ENCODE measurements at regions not wholly inside any gene's neighbourhood (a gene's known extent, or its start where the extent isn't known, plus 50 kb on each side); places are given as distances from the start of the nearest gene placed in this dataset.

DNA sequence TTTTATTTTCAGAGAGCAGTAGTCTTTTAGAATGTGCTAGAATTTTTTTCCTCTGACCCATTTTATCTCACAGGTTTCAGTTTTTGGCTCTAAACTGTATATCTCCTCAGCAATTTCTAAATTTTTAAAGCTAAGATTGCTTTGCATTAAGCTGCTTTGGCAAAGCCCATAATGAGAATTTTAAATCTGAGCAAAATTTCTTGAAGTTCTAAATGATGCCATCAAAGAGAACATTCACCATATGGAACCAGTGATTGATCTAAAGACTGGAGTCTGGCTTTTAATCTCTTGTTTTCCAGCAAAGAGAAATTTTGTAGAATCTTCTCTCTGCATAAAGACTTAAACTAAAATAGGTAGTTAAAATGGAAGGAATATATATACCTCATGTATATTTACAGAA, 313.6 kb downstream of the TBC1D32 start:
- H3K4me1 ChIP-seq: no peaks in the 10 kb centered on the region
- H3K27ac ChIP-seq: no peak overlapping the region
- no peak for TF ChIP-seq POLR2AphosphoS5 (IDR thresholded peaks at IDR 0.05)
- no peak for TF ChIP-seq POLR2A (IDR thresholded peaks at IDR 0.05)
- TF ChIP-seq CTCF (IDR thresholded peaks at IDR 0.05 in 8 of 11, conservative IDR thresholded peaks at IDR 0.05 in 3 of 11): no peak
- no peak overlapping the region for H3K4me3 ChIP-seq
- H3K9me3 ChIP-seq: no peaks in the 10 kb centered on the region
- intact Hi-C loops (cut with DNase I; ENCODE audit: low total_unique reads): no loop called here
- no peaks in the 10 kb centered on the region for H3K36me3 ChIP-seq
- H3K27me3 ChIP-seq (replicated peaks in 1 of 7): no peaks in the 10 kb centered on the region
- no peak for DNase-seq

GRCh38 chr6:121008553-121008952, 325.7 kb downstream of the TBC1D32 start:
- Histone ChIP-seq H3K4me1 (no peaks in the 10 kb centered on the region), H3K4me3 (no peak overlapping the region), H3K36me3 (no peaks in the 10 kb centered on the region), H3K27me3 (replicated peaks in 1 of 7) (no peaks in the 10 kb centered on the region), H3K27ac (no peak overlapping the region), H3K9me3 (peaks cover 0 to 13% (median 3%) of the 10 kb centered on the region in 8 donors)
- intact Hi-C loops (cut with DNase I; ENCODE audit: low total_unique reads): no loop called here
- no peak for DNase-seq
- TF ChIP-seq POLR2A (IDR thresholded peaks at IDR 0.05) (no peak), CTCF (IDR thresholded peaks at IDR 0.05 in 8 of 11, conservative IDR thresholded peaks at IDR 0.05 in 3 of 11) (no peak), POLR2AphosphoS5 (IDR thresholded peaks at IDR 0.05) (no peak)

DNA sequence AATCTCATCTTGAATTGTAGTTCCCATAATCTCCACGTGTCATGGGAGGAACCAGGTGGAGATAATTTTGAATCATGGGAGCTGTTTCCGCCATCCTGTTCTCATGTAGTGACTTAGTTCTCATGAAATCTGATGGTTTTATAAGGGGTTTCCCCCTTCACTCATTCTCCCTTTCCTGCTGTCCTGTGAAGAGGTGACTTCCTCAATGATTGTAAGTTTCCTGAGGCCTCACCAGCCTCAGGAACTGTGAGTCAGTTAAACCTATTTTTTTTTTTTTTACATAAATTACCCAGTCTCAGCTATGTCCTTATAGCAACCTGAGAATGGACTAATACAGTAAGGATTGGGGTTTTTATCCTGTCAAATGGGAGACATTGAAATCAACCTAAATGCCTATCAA, 328.3 kb downstream of the TBC1D32 start:
- no peaks in the 10 kb centered on the region for H3K36me3 ChIP-seq
- DNase-seq: no peak
- H3K4me3 ChIP-seq: no peak overlapping the region
- H3K27me3 ChIP-seq (replicated peaks in 1 of 7): no peaks in the 10 kb centered on the region
- 48 to 85% (median 79%) methylated on average over 2 of the region's 2 CpGs for WGBS, 5 donors
- peaks cover 0 to 31% (median 21%) of the 10 kb centered on the region in 8 donors for H3K9me3 ChIP-seq
- H3K4me1 ChIP-seq: no peaks in the 10 kb centered on the region
- no peak overlapping the region for H3K27ac ChIP-seq
- no peak for TF ChIP-seq CTCF (IDR thresholded peaks at IDR 0.05 in 8 of 11, conservative IDR thresholded peaks at IDR 0.05 in 3 of 11)
- no peak for TF ChIP-seq POLR2A (IDR thresholded peaks at IDR 0.05)
- no peak for TF ChIP-seq POLR2AphosphoS5 (IDR thresholded peaks at IDR 0.05)
- intact Hi-C loops (cut with DNase I; ENCODE audit: low total_unique reads): no loop called here

DNA sequence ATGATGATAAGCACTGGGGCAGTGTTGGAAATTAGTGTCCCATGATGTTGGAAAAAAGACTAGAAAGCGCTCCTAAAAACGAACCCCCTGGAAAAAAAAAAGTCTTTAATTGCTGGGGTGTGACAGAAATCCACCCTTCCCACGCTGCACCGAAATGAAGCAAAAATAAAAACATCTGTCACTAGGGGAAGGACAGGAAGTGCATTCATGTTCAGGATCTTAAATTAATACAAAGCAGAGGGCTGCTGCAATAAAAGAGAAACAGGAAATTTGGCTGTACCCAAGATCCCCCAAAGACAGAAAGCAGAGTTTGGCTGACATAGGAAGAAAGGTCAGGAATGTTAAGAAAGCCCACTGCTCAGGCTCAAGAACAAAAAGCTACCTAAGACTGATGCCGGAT, 333.9 kb downstream of the TBC1D32 start:
- intact Hi-C loops (cut with DNase I; ENCODE audit: low total_unique reads): no loop called here
- no peak for DNase-seq
- no peak for TF ChIP-seq POLR2A (IDR thresholded peaks at IDR 0.05)
- TF ChIP-seq POLR2AphosphoS5 (IDR thresholded peaks at IDR 0.05): no peak
- Histone ChIP-seq H3K4me3 (no peak overlapping the region), H3K36me3 (no peaks in the 10 kb centered on the region), H3K27ac (no peak overlapping the region), H3K9me3 (peaks cover 0 to 29% (median 21%) of the 10 kb centered on the region in 8 donors), H3K27me3 (replicated peaks in 1 of 7) (no peaks in the 10 kb centered on the region), H3K4me1 (no peaks in the 10 kb centered on the region)
- 26 to 39% (median 28%) methylated on average over 5 of the region's 5 CpGs for WGBS, 5 donors

GRCh38 chr6:120996340-120996739, 337.9 kb downstream of the TBC1D32 start:
- H3K27me3 ChIP-seq (replicated peaks in 1 of 7): no peaks in the 10 kb centered on the region
- no peak overlapping the region for H3K27ac ChIP-seq
- H3K4me3 ChIP-seq: no peak overlapping the region
- no peaks in the 10 kb centered on the region for H3K36me3 ChIP-seq
- DNase-seq: no peak
- no peak for TF ChIP-seq CTCF (IDR thresholded peaks at IDR 0.05 in 8 of 11, conservative IDR thresholded peaks at IDR 0.05 in 3 of 11)
- TF ChIP-seq POLR2A (IDR thresholded peaks at IDR 0.05): no peak
- no peak for TF ChIP-seq POLR2AphosphoS5 (IDR thresholded peaks at IDR 0.05)
- intact Hi-C loops (cut with DNase I; ENCODE audit: low total_unique reads): no loop called here
- no peaks in the 10 kb centered on the region for H3K4me1 ChIP-seq
- 66 to 84% (median 68%) methylated on average over 5 of the region's 5 CpGs for WGBS, 5 donors
- no peaks in the 10 kb centered on the region for H3K9me3 ChIP-seq

Data from spleen (tissue), 11 donors.